ENCODE measurements at regions not wholly inside any gene's neighbourhood (a gene's known extent, or its start where the extent isn't known, plus 50 kb on each side); places are given as distances from the start of the nearest gene placed in this dataset.
"Not testable (repeated sequence)": the region's sequence is repeated elsewhere in the genome, so short reads cannot be mapped to it uniquely, and the experiment has no call there.

- H3K9me3 Mint-ChIP-seq, result not testable (repeated sequence)
- peaks cover 23% of the 10 kb centered on the region for H3K27me3 Mint-ChIP-seq
Measured at GRCh38 chr12:124070394-124071074, 97.5 kb downstream of the ZNF664 start.

GRCh38 chr12:124071075-124071443, 98.0 kb downstream of the ZNF664 start:
- no peak overlapping the region for H3K27ac Mint-ChIP-seq
- intact Hi-C loops (cut with micrococcal nuclease), result no loop called here
- H3K4me1 Mint-ChIP-seq (ENCODE audit: low read depth), result peaks cover 25% of the 10 kb centered on the region
- H3K4me3 Mint-ChIP-seq, result no peak overlapping the region
- no peaks in the 10 kb centered on the region for H3K36me3 Mint-ChIP-seq (ENCODE audit: low read depth)
- peaks cover 10% of the 10 kb centered on the region for H3K9me3 Mint-ChIP-seq
- peaks cover 23% of the 10 kb centered on the region for H3K27me3 Mint-ChIP-seq

More at GRCh38 chr12:124070394-124071074, 97.5 kb downstream of the ZNF664 start:
- H3K4me3 Mint-ChIP-seq; H3K36me3 Mint-ChIP-seq (ENCODE audit: low read depth); intact Hi-C loops (cut with micrococcal nuclease); H3K27ac Mint-ChIP-seq: not testable (repeated sequence)
- peaks cover 25% of the 10 kb centered on the region for H3K4me1 Mint-ChIP-seq (ENCODE audit: low read depth)

GRCh38 chr12:124073356-124074035, 100.5 kb downstream of the ZNF664 start:
- no peaks in the 10 kb centered on the region for H3K36me3 Mint-ChIP-seq (ENCODE audit: low read depth)
- H3K27me3 Mint-ChIP-seq, result peaks cover 23% of the 10 kb centered on the region
- H3K4me1 Mint-ChIP-seq (ENCODE audit: low read depth), result peaks cover 25% of the 10 kb centered on the region
- H3K27ac Mint-ChIP-seq, result no peak overlapping the region
- no peak overlapping the region for H3K4me3 Mint-ChIP-seq
- H3K9me3 Mint-ChIP-seq, result peaks cover 10% of the 10 kb centered on the region
- intact Hi-C loops (cut with micrococcal nuclease), result no loop called here

- intact Hi-C loops (cut with micrococcal nuclease), result no loop called here
- no peak overlapping the region for H3K27ac Mint-ChIP-seq
- H3K4me3 Mint-ChIP-seq, result no peak overlapping the region
- H3K27me3 Mint-ChIP-seq, result peaks cover 19% of the 10 kb centered on the region
- H3K36me3 Mint-ChIP-seq (ENCODE audit: low read depth), result no peaks in the 10 kb centered on the region
- H3K9me3 Mint-ChIP-seq, result no peaks in the 10 kb centered on the region
- H3K4me1 Mint-ChIP-seq (ENCODE audit: low read depth), result peaks cover 15% of the 10 kb centered on the region
Measured at GRCh38 chr12:124075841-124076240, 102.8 kb downstream of the ZNF664 start.

GRCh38 chr12:124077701-124078100, 104.7 kb downstream of the ZNF664 start:
- no peaks in the 10 kb centered on the region for H3K36me3 Mint-ChIP-seq (ENCODE audit: low read depth)
- no peak overlapping the region for H3K4me3 Mint-ChIP-seq
- intact Hi-C loops (cut with micrococcal nuclease), result no loop called here
- H3K27ac Mint-ChIP-seq, result no peak overlapping the region
- H3K9me3 Mint-ChIP-seq, result no peaks in the 10 kb centered on the region
- H3K4me1 Mint-ChIP-seq (ENCODE audit: low read depth), result peaks cover 11% of the 10 kb centered on the region
- peaks cover 9% of the 10 kb centered on the region for H3K27me3 Mint-ChIP-seq

GRCh38 chr12:124078800-124079199, 105.8 kb downstream of the ZNF664 start:
- Mint-ChIP-seq H3K27me3 (peaks cover 3% of the 10 kb centered on the region), H3K36me3 (ENCODE audit: low read depth) (no peaks in the 10 kb centered on the region), H3K9me3 (no peaks in the 10 kb centered on the region), H3K4me3 (no peak overlapping the region), H3K27ac (no peak overlapping the region), H3K4me1 (ENCODE audit: low read depth) (no peaks in the 10 kb centered on the region)
- intact Hi-C loops (cut with micrococcal nuclease), result no loop called here

- Mint-ChIP-seq H3K27ac (no peak overlapping the region), H3K36me3 (ENCODE audit: low read depth) (no peaks in the 10 kb centered on the region), H3K4me1 (ENCODE audit: low read depth) (no peaks in the 10 kb centered on the region), H3K27me3 (peaks cover 2% of the 10 kb centered on the region), H3K4me3 (no peak overlapping the region), H3K9me3 (no peaks in the 10 kb centered on the region)
- intact Hi-C loops (cut with micrococcal nuclease), result no loop called here
Measured at GRCh38 chr12:124080649-124081048, 107.6 kb downstream of the ZNF664 start.

GRCh38 chr12:124082012-124082411, 109.0 kb downstream of the ZNF664 start:
- intact Hi-C loops (cut with micrococcal nuclease), result no loop called here

GRCh38 chr12:124082687-124083086, 109.7 kb downstream of the ZNF664 start:
- H3K27me3 Mint-ChIP-seq, result peaks cover 3% of the 10 kb centered on the region
- H3K27ac Mint-ChIP-seq, result no peak overlapping the region
- no peaks in the 10 kb centered on the region for H3K36me3 Mint-ChIP-seq (ENCODE audit: low read depth)
- no peaks in the 10 kb centered on the region for H3K9me3 Mint-ChIP-seq
- H3K4me1 Mint-ChIP-seq (ENCODE audit: low read depth), result no peaks in the 10 kb centered on the region
- intact Hi-C loops (cut with micrococcal nuclease), result no loop called here
- H3K4me3 Mint-ChIP-seq, result no peak overlapping the region

More at GRCh38 chr12:124082012-124082411, 109.0 kb downstream of the ZNF664 start:
- H3K27me3 Mint-ChIP-seq, result peaks cover 3% of the 10 kb centered on the region
- H3K4me1 Mint-ChIP-seq (ENCODE audit: low read depth), result no peaks in the 10 kb centered on the region
- H3K36me3 Mint-ChIP-seq (ENCODE audit: low read depth), result no peaks in the 10 kb centered on the region
- H3K4me3 Mint-ChIP-seq, result no peak overlapping the region
- no peak overlapping the region for H3K27ac Mint-ChIP-seq
- no peaks in the 10 kb centered on the region for H3K9me3 Mint-ChIP-seq

- Mint-ChIP-seq H3K36me3 (ENCODE audit: low read depth) (no peaks in the 10 kb centered on the region), H3K27ac (no peak overlapping the region), H3K27me3 (peaks cover 5% of the 10 kb centered on the region), H3K9me3 (no peaks in the 10 kb centered on the region), H3K4me3 (no peak overlapping the region), H3K4me1 (ENCODE audit: low read depth) (no peaks in the 10 kb centered on the region)
- intact Hi-C loops (cut with micrococcal nuclease), result no loop called here
Measured at GRCh38 chr12:124083708-124084107, 110.7 kb downstream of the ZNF664 start.

GRCh38 chr12:124085419-124086296, 112.6 kb downstream of the ZNF664 start:
- H3K27ac Mint-ChIP-seq, result no peak overlapping the region
- no peaks in the 10 kb centered on the region for H3K4me1 Mint-ChIP-seq (ENCODE audit: low read depth)
- H3K9me3 Mint-ChIP-seq, result no peaks in the 10 kb centered on the region
- H3K36me3 Mint-ChIP-seq (ENCODE audit: low read depth), result no peaks in the 10 kb centered on the region
- peaks cover 5% of the 10 kb centered on the region for H3K27me3 Mint-ChIP-seq
- intact Hi-C loops (cut with micrococcal nuclease), result no loop called here
- H3K4me3 Mint-ChIP-seq, result no peak overlapping the region

GRCh38 chr12:124086299-124086898, 113.4 kb downstream of the ZNF664 start:
- Mint-ChIP-seq H3K27me3 (peaks cover 5% of the 10 kb centered on the region), H3K36me3 (ENCODE audit: low read depth) (no peaks in the 10 kb centered on the region), H3K27ac (no peak overlapping the region), H3K4me3 (no peak overlapping the region), H3K4me1 (ENCODE audit: low read depth) (no peaks in the 10 kb centered on the region), H3K9me3 (no peaks in the 10 kb centered on the region)
- intact Hi-C loops (cut with micrococcal nuclease), result no loop called here

- Mint-ChIP-seq H3K4me1 (ENCODE audit: low read depth) (no peaks in the 10 kb centered on the region), H3K36me3 (ENCODE audit: low read depth) (no peaks in the 10 kb centered on the region), H3K4me3 (no peak overlapping the region), H3K9me3 (no peaks in the 10 kb centered on the region), H3K27me3 (peaks cover 4% of the 10 kb centered on the region), H3K27ac (no peak overlapping the region)
- intact Hi-C loops (cut with micrococcal nuclease), result no loop called here
Measured at GRCh38 chr12:124087266-124088051, 114.4 kb downstream of the ZNF664 start.

Data from dendritic cell treated with granulocyte-macrophage colony-stimulating factor and Interleukin-4, amounts not matched to agents 40 ng/mL and 50 ng/mL, for 4 days (primary cell).